ENCODE measurements at regions not wholly inside any gene's neighbourhood (a gene's known extent, or its start where the extent isn't known, plus 50 kb on each side); places are given as distances from the start of the nearest gene placed in this dataset.

GRCh38 chr7:117836-118614, 74.3 kb upstream of the FAM20C start:
- TF ChIP-seq CTCF (IDR thresholded peaks at IDR 0.05; ENCODE audit: control insufficient read depth, insufficient read depth, low read depth, low read length, missing control alignments) = no peak
- no peak overlapping the region for H3K4me3 ChIP-seq (ENCODE audit: control insufficient read depth, low read depth, low read length)
- DNase-seq (ENCODE audit: low read depth) = no peak

DNA sequence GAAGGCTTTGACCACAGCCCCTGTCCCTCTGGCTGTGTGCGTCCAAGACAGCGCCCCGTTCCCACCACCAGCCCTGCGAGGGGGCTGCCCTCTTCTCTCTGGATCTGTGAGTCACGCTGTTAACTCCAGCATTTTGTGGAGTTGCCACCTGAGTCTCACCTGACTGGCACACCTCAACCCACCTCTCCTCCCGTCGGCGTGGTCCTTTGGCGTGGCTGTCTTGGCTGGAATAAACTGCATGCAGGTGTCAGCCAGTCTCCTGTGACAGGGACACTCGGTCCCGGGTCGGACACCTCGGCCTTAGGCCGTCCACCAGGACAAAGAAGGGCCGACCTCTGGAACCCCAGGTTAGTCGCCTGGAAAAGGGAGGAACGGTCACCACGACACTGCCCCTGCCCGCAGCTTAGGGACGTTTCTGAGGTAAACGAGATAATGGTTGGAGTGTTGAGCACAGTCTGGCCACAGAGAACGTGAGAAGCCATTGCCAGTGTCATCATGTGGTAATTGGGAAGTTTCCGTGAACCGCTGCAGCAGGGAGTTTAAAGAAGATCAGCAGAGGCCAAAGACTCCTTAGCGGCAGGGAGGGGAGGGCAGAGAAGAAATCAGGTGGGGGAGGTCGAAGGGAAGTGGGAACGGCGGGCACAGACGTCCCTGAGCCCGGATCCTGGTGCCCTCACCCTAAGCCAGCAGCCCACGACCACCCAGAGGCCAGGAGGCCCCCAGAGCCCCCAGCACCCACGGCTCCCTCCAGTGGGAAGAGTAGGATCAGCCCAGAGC, 73.6 kb upstream of the FAM20C start:
- no peak for TF ChIP-seq CTCF (IDR thresholded peaks at IDR 0.05; ENCODE audit: control insufficient read depth, insufficient read depth, low read depth, low read length, missing control alignments)
- DNase-seq (ENCODE audit: low read depth) = no peak
- H3K4me3 ChIP-seq (ENCODE audit: control insufficient read depth, low read depth, low read length) = no peak overlapping the region

DNA sequence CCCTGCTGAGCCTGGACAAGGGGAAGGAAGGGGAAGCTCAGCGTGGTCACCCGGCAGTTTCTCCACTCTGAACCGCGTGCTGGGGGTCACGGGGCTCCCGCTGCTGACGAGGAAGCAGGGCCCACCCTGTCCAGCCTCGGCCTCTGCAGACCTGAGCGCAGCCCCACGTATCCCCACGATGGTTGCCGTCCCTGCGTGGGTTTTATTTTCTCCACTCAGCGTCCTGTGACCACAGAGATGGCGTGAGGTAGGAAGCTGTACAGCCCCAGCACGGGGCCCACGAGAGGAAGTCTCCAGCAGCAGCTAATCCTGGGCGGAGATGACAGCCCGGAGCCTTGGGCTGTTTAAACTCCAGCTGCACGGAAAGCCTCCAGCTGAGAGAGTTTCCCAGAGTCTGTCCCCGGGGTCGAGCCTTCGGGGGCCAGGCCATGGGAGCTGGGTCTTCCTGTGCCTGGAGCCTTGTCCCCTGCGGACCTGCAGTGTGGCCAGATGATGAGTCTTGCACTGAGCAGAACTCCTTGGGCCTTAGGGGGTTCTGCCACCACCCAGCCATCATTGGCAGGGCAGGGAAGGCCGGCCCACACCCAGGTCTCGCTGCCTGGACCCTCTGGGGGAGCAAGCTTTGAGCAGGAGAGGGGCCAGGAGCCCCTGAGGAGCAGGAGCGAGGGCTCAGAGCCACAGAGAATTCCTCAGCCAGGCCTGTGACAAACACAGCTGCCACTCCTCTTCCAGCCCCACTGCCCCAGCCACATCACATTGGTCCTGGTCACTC, 72.8 kb upstream of the FAM20C start:
- DNase-seq (ENCODE audit: low read depth) = no peak
- H3K4me3 ChIP-seq (ENCODE audit: control insufficient read depth, low read depth, low read length) = no peak overlapping the region
- TF ChIP-seq CTCF (IDR thresholded peaks at IDR 0.05; ENCODE audit: control insufficient read depth, insufficient read depth, low read depth, low read length, missing control alignments) = no peak

DNA sequence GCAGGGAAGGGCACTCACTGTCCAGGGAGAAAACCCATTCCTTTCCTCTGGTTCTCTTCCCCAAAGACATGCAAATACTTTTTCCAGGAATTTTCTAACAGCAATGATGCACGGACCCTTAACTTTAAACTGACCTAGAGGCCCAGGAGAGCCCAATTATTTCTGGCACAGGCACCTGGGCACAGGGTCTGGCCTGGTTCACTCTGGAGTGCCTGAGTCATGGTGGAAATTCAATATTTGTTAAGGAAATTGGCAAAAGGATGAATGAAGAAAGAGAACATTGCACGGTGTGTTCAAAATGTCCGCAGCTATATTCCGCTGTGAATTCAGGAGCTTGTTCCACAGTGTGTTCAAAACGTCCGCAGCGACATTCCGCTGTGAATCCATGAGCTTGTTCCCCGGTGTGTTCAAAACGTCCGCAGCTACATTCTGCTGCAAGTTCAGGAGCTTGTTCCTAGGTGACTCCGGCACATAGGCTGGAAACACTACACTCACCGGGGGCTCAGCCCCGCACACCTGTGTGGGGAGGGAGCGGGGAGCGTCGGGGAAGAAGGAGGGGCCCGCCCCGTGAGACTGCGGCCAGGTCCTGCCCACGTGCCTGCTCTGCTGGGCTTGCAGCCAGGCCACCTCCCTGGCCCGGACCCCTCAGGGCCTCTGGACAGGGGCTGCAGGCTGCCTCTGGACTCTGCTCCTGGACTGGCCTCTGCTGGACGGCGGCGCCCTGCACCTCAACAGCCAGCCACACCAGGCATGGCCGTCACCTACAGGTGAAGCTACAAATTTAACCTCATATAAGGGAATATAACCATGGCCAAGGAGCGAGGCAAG, 72.0 kb upstream of the FAM20C start:
- no peak for DNase-seq (ENCODE audit: low read depth)
- TF ChIP-seq CTCF (IDR thresholded peaks at IDR 0.05; ENCODE audit: control insufficient read depth, insufficient read depth, low read depth, low read length, missing control alignments) = no peak
- no peak overlapping the region for H3K4me3 ChIP-seq (ENCODE audit: control insufficient read depth, low read depth, low read length)

DNA sequence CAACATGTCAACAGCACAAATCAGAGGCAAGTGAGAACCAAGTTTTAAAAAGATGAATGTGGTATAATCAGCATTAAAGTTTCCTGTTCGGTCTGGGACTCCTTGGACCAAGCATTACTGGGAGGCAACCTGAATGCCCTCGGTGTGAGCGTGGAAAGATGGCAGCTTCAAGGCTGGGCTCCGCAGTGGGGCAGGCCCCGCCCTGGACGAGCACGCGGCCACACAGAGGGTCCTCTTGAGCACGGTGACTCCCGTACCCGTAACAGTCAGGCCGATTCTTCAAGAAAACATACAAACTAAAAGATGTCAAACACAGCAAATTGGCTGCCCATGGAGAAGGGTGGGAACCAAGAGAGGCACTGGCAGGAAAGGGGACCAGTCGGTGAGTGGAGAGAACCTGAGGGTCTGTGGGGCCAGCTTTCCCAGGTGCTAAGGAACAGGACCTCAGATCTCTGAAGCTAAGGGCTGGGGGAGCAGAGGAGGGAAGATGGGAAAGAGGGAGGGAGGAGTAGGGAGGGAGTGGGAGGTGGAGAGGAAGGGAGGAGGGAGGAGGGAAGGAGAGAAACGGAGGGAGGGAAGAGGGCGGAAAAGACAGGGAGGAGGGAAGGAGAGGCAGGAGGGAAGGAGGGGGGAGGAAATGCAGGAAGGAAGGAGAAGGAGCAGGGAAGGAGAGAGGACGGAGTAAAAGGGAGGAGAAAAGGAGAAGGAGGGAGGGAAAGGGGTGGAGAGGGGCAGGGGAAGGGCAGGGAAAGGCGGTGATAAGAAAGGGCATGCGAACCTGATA, 71.2 kb upstream of the FAM20C start:
- TF ChIP-seq CTCF (IDR thresholded peaks at IDR 0.05; ENCODE audit: control insufficient read depth, insufficient read depth, low read depth, low read length, missing control alignments) = no peak
- H3K4me3 ChIP-seq (ENCODE audit: control insufficient read depth, low read depth, low read length) = no peak overlapping the region
- DNase-seq (ENCODE audit: low read depth) = no peak

Data from AG09309 (cell line).